PC-3 (cell line): ENCODE measurements at regions not wholly inside any gene's neighbourhood (a gene's known extent, or its start where the extent isn't known, plus 50 kb on each side); places are given as distances from the start of the nearest gene placed in this dataset.

Experiments
- EZH2 ChIP-seq: fragments of 300-600 bp; sonication (generic); IDR thresholded peaks from one replicate; pipeline ENCODE4 v1.6.1; 2017; ENCODE audit warnings: antibody characterized with exemption, mild to moderate bottlenecking, low read length; ENCODE audit not compliant: unreplicated experiment
- TF ChIP-seq, protein P1 (sequence below): fragments of 300-600 bp; sonication (generic); conservative IDR thresholded peaks from 2 replicates; pipeline ENCODE4 v1.5.1; 2017; ENCODE audit warnings: antibody characterized with exemption, low read depth, mild to moderate bottlenecking, low read length

DNA sequence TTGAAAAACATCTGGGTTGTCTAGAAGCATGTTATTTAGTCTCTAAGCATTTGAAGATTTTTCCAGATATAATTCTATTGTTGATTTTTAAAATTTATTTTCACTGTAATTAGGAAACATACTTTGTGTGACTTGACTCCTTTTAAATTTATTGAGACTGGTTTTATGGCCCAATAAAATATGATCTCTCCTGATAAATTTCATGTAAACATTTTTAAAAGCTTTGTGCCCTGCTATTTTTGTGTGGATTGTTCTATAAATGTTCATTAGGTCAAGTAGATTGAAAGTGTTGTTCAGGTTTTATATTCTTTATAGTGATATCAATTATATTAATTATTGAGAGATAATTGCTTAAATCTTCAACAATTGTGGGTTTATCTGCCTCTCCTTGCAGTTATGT, 105.4 kb downstream of the RFX6 start:
- TF ChIP-seq, protein P1, sequence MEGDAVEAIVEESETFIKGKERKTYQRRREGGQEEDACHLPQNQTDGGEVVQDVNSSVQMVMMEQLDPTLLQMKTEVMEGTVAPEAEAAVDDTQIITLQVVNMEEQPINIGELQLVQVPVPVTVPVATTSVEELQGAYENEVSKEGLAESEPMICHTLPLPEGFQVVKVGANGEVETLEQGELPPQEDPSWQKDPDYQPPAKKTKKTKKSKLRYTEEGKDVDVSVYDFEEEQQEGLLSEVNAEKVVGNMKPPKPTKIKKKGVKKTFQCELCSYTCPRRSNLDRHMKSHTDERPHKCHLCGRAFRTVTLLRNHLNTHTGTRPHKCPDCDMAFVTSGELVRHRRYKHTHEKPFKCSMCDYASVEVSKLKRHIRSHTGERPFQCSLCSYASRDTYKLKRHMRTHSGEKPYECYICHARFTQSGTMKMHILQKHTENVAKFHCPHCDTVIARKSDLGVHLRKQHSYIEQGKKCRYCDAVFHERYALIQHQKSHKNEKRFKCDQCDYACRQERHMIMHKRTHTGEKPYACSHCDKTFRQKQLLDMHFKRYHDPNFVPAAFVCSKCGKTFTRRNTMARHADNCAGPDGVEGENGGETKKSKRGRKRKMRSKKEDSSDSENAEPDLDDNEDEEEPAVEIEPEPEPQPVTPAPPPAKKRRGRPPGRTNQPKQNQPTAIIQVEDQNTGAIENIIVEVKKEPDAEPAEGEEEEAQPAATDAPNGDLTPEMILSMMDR, result no peak
- no peak for TF ChIP-seq EZH2
